ENCODE measurements at regions not wholly inside any gene's neighbourhood (a gene's known extent, or its start where the extent isn't known, plus 50 kb on each side); places are given as distances from the start of the nearest gene placed in this dataset.

DNA sequence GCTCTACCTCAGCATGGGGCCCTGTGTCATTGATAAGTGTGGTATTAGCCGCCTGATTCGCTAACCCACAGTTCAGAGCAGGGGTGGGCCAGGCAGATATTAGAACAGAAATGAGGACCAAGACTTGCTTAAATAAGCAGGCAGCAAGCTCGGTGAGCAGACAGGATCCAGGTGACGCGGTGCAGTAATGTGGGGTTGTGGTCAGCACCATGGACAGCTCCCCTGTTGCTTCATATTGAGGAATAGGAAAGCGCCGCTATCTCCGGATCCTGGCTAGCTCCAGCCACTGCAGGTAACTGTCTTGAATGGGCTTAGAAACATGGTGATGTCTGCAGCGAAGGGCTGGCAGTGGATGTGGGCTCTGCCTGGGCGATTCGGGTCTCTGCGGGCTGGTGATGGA is 51.3 kb upstream of the GPR26 start (continued):
- TF ChIP-seq ATF4 (CRISPR knock-in tag; IDR thresholded peaks at IDR 0.05), result peak in 1 of 2 experiments; percentile 56; a peak in 1 of 4 replicates
- no peak for TF ChIP-seq ZNF782 (CRISPR knock-in tag; IDR thresholded peaks at IDR 0.05; ENCODE audit: borderline replicate concordance)
- TF ChIP-seq ZBTB7B (CRISPR knock-in tag; IDR thresholded peaks at IDR 0.05), result no peak
- no peak for TF ChIP-seq ZNF282 (IDR thresholded peaks at IDR 0.05; ENCODE audit: partially characterized antibody)
- TF ChIP-seq ATF7-NPFF (CRISPR knock-in tag; IDR thresholded peaks at IDR 0.05; ENCODE audit: low read depth), result 0 out of 2 replicates have a peak, but pooled peaks have one; percentile 68
- TF ChIP-seq KDM5A (IDR thresholded peaks at IDR 0.05; ENCODE audit: borderline replicate concordance, low read length), result no peak
- TF ChIP-seq, protein P1, sequence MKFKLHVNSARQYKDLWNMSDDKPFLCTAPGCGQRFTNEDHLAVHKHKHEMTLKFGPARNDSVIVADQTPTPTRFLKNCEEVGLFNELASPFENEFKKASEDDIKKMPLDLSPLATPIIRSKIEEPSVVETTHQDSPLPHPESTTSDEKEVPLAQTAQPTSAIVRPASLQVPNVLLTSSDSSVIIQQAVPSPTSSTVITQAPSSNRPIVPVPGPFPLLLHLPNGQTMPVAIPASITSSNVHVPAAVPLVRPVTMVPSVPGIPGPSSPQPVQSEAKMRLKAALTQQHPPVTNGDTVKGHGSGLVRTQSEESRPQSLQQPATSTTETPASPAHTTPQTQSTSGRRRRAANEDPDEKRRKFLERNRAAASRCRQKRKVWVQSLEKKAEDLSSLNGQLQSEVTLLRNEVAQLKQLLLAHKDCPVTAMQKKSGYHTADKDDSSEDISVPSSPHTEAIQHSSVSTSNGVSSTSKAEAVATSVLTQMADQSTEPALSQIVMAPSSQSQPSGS (CRISPR knock-in tag; IDR thresholded peaks at IDR 0.05), result peak; percentile 53; the same call in 1 of the 2 replicates
- TF ChIP-seq ARID4A (CRISPR knock-in tag; IDR thresholded peaks at IDR 0.05; ENCODE audit: borderline replicate concordance), result peak; percentile 34; the same call in 1 of the 2 replicates
- no peak for TF ChIP-seq RAD21 (CRISPR knock-in tag; IDR thresholded peaks at IDR 0.05)
- TF ChIP-seq YEATS2 (CRISPR knock-in tag; IDR thresholded peaks at IDR 0.05; ENCODE audit: borderline replicate concordance), result no peak
- peak; percentile 89; the same call in 1 of the 2 replicates for TF ChIP-seq ZNF367 (CRISPR knock-in tag; IDR thresholded peaks at IDR 0.05; ENCODE audit: borderline replicate concordance)
- no peak for TF ChIP-seq CEBPZ (IDR thresholded peaks at IDR 0.05; ENCODE audit: low read length)
- peak; percentile 72; the same call in 1 of the 2 replicates for TF ChIP-seq NFKB2 (CRISPR knock-in tag; IDR thresholded peaks at IDR 0.05; ENCODE audit: borderline replicate concordance)
- TF ChIP-seq IRX3 (CRISPR knock-in tag; IDR thresholded peaks at IDR 0.05; ENCODE audit: borderline replicate concordance, low read depth), result no peak
- no peak for TF ChIP-seq SETDB1 (CRISPR knock-in tag; IDR thresholded peaks at IDR 0.05; ENCODE audit: borderline replicate concordance)
- peak; percentile 94 for TF ChIP-seq HOXA5 (CRISPR knock-in tag; IDR thresholded peaks at IDR 0.05)
- no peak for TF ChIP-seq FOXA3 (CRISPR knock-in tag; IDR thresholded peaks at IDR 0.05)
- TF ChIP-seq NR2F6 (IDR thresholded peaks at IDR 0.05), result no peak
- no peak for TF ChIP-seq NR2F6 (CRISPR knock-in tag; IDR thresholded peaks at IDR 0.05)

Measured in HepG2 (cell line).